HCT116 (cell line): ENCODE measurements at regions not wholly inside any gene's neighbourhood (a gene's known extent, or its start where the extent isn't known, plus 50 kb on each side); places are given as distances from the start of the nearest gene placed in this dataset.
"Not testable (repeated sequence)": the region's sequence is repeated elsewhere in the genome, so short reads cannot be mapped to it uniquely, and the experiment has no call there.

Source experiments
- ATAC-seq: fragments of 200-7000 bp; cut with Tn5 transposase; 2 replicates; pipeline ENCODE4 v1.9.1; 2020; ENCODE audit warnings: mild to moderate bottlenecking, moderate library complexity
- BruUV-seq: library from RNA; stranded (reverse); fragments of 400-500 nt; replicated peaks from 2 replicates; lab custom pipeline; 2021; lab: Mats Ljungman, UMichigan
- CTCF ChIA-PET: fragments of 300-600 bp; sonication (Branson Sonifier 250); formaldehyde crosslinking; loops from one replicate; lab custom pipeline; 2021; ENCODE audit warnings: antibody characterized with exemption; lab: Charles Lee
- POLR2A ChIA-PET: fragments of 300-600, 350-600 bp; sonication (Branson Sonifier 250); formaldehyde crosslinking; loops from one replicate; lab custom pipeline; 2021; ENCODE audit warnings: antibody characterized with exemption; lab: Charles Lee
- RAD21 ChIA-PET, 2 experiments: fragments of 300-600 bp; sonication (Branson Sonifier 250); formaldehyde crosslinking; loops; one replicate each; lab custom pipeline; 2023; ENCODE audit warnings: low total read pairs in 2 of 2; ENCODE audit not compliant: uncharacterized antibody in 2 of 2, unreplicated experiment in 2 of 2, low non-redundant PET in 1 of 2; lab: Charles Lee
- DNase-seq: peaks from one replicate; pipeline ENCODE4 v3.0.0-alpha.2; 2010; ENCODE audit warnings: low read depth, low spot score
- H2AFZ ChIP-seq: fragments of 200-600 bp; shearing (Covaris generic), sonication (generic); 2 replicates; pipeline ENCODE4 v1.6.1; 2017; ENCODE audit warnings: low read depth, mixed run types, mixed read lengths, antibody characterized with exemption, low read length; ENCODE audit not compliant: poor library complexity, severe bottlenecking
- H3K27ac ChIP-seq: 2 replicates; pipeline ENCODE4 v1.5.1; 2012; ENCODE audit warnings: low read depth, low read length
- H3K27me3 ChIP-seq: fragments of 200-600 bp; sonication (generic); 2 replicates; pipeline ENCODE4 v1.6.1; 2016; ENCODE audit warnings: mixed run types, low read length, mixed read lengths; ENCODE audit not compliant: insufficient read depth
- H3K36me3 ChIP-seq, 2 experiments: fragments of 200-500 bp in 1 of 2; fragments of 200-600 bp in 1 of 2; sonication (Bioruptor generic) in 1 of 2; sonication (generic) in 1 of 2; 2 replicates each; pipeline versions ENCODE4 v1.5.1 to v1.6.1; 2014 to 2016; ENCODE audit warnings: low read length in 2 of 2, inconsistent platforms in 1 of 2, mixed read lengths in 1 of 2, mixed run types in 1 of 2; ENCODE audit not compliant: insufficient read depth in 2 of 2, control insufficient read depth in 1 of 2
- H3K4me1 ChIP-seq, 2 experiments: fragments of 200-600 bp in 1 of 2; sonication (generic) in 1 of 2; 2 replicates each; pipeline versions ENCODE4 v1.5.1 to v1.6.1; 2012 to 2017; ENCODE audit warnings: low read length in 2 of 2, inconsistent platforms in 1 of 2, mild to moderate bottlenecking in 1 of 2, mixed read lengths in 1 of 2, mixed run types in 1 of 2, moderate library complexity in 1 of 2; ENCODE audit not compliant: insufficient read depth in 2 of 2, control insufficient read depth in 1 of 2
- H3K4me2 ChIP-seq: fragments of 200-600 bp; sonication (generic); 2 replicates; pipeline ENCODE4 v1.6.1; 2017; ENCODE audit warnings: mixed run types, low read length, mixed read lengths
- H3K4me3 ChIP-seq, 2 experiments: fragments of 200-600 bp in 1 of 2; sonication (generic) in 1 of 2; replicated peaks in 1 of 2; 2 replicates each; pipeline ENCODE4 v1.5.1; 2011 to 2016; ENCODE audit warnings: low read length in 2 of 2, control low read depth in 1 of 2, low read depth in 1 of 2, mild to moderate bottlenecking in 1 of 2, mixed read lengths in 1 of 2, mixed run types in 1 of 2
- H3K79me2 ChIP-seq: fragments of 200-600 bp; sonication (generic); 2 replicates; pipeline ENCODE4 v1.6.1; 2017; ENCODE audit warnings: mild to moderate bottlenecking, mixed run types, low read length, moderate library complexity, mixed read lengths; ENCODE audit not compliant: insufficient read depth
- H3K9ac ChIP-seq: fragments of 200-600 bp; sonication (generic); 2 replicates; pipeline ENCODE4 v1.6.1; 2016; ENCODE audit warnings: low read length, mixed read lengths
- H3K9me2 ChIP-seq: fragments of 200-600 bp; sonication (generic), shearing (Covaris generic); 2 replicates; pipeline ENCODE4 v1.6.1; 2017; ENCODE audit warnings: mixed run types, mild to moderate bottlenecking, moderate library complexity; ENCODE audit not compliant: insufficient read depth
- H3K9me3 ChIP-seq, 2 experiments: fragments of 200-500 bp in 1 of 2; fragments of 200-600 bp in 1 of 2; sonication (Bioruptor generic) in 1 of 2; sonication (generic) in 1 of 2; 2 replicates each; pipeline ENCODE4 v1.6.1; 2014 to 2017; ENCODE audit warnings: low read length in 2 of 2, mixed read lengths in 2 of 2, inconsistent platforms in 1 of 2, low read depth in 1 of 2, mild to moderate bottlenecking in 1 of 2, mixed run types in 1 of 2, moderate library complexity in 1 of 2; ENCODE audit not compliant: control insufficient read depth in 1 of 2, insufficient read depth in 1 of 2
- H4K20me1 ChIP-seq: fragments of 200-600 bp; sonication (generic), shearing (Covaris generic); 2 replicates; pipeline ENCODE4 v1.6.1; 2017; ENCODE audit warnings: mixed run types, mild to moderate bottlenecking, moderate library complexity; ENCODE audit not compliant: insufficient read depth
- CBX3 ChIP-seq: IDR thresholded peaks from 2 replicates; pipeline ENCODE4 v1.6.1; 2012; ENCODE audit warnings: low read depth
- EGR1 ChIP-seq: IDR thresholded peaks from 2 replicates; pipeline ENCODE4 v1.6.1; 2012; ENCODE audit warnings: low read depth
- ELF1 ChIP-seq: IDR thresholded peaks from 2 replicates; pipeline ENCODE4 v1.6.1; 2012; ENCODE audit warnings: low read depth, borderline replicate concordance
- EZH2phosphoT487 ChIP-seq: fragments of 200-600 bp; IDR thresholded peaks from 2 replicates; pipeline ENCODE4 v1.6.1; 2018; ENCODE audit warnings: antibody characterized with exemption, borderline replicate concordance
- FOSL1 ChIP-seq: IDR thresholded peaks from 2 replicates; pipeline ENCODE4 v1.6.1; 2012; ENCODE audit warnings: low read depth
- JUND ChIP-seq: IDR thresholded peaks from 2 replicates; pipeline ENCODE4 v1.6.1; 2012
- POLR2A ChIP-seq: IDR thresholded peaks from 2 replicates; pipeline ENCODE4 v1.7.0; 2011; ENCODE audit warnings: borderline replicate concordance; ENCODE audit not compliant: insufficient read depth, insufficient read length; ENCODE audit errors: extremely low read depth
- RAD21 ChIP-seq: IDR thresholded peaks from 2 replicates; pipeline ENCODE4 v1.6.1; 2012; ENCODE audit warnings: low read depth, mild to moderate bottlenecking
- SIN3A ChIP-seq: IDR thresholded peaks from 2 replicates; pipeline ENCODE4 v1.6.1; 2012; ENCODE audit warnings: low read depth
- SP1 ChIP-seq: IDR thresholded peaks from 2 replicates; pipeline ENCODE4 v1.6.1; 2012; ENCODE audit warnings: low read depth
- SRF ChIP-seq: IDR thresholded peaks from 2 replicates; pipeline ENCODE4 v1.6.1; 2012; ENCODE audit warnings: low read depth
- YY1 ChIP-seq: IDR thresholded peaks from 2 replicates; pipeline ENCODE4 v1.6.1; 2011; ENCODE audit warnings: low read length, low read depth, moderate library complexity, mild to moderate bottlenecking; ENCODE audit not compliant: insufficient replicate concordance; ENCODE audit errors: extremely low read depth
- ZFX ChIP-seq: fragments of 450-650 bp; IDR thresholded peaks from 2 replicates; pipeline ENCODE4 v1.6.1; 2017
- ZNF274 ChIP-seq: fragments of 200-500 bp; sonication (Bioruptor generic); IDR thresholded peaks from 2 replicates; pipeline ENCODE4 v1.6.1; 2014; ENCODE audit warnings: mild to moderate bottlenecking, low read depth, low read length, inconsistent platforms
- intact Hi-C: fragments of 100-400 bp; cut with micrococcal nuclease; formaldehyde crosslinking; loops from 2 replicates; pipeline ENCODE4 v1.10.0; 2022
- TF ChIP-seq, protein P1 (sequence below): IDR thresholded peaks from 2 replicates; pipeline ENCODE4 v1.6.1; 2012
- TF ChIP-seq, protein P2 (sequence below): IDR thresholded peaks from 2 replicates; pipeline ENCODE4 v1.6.1; 2012; ENCODE audit warnings: low read depth
- TF ChIP-seq, protein P3 (sequence below): IDR thresholded peaks from 2 replicates; pipeline ENCODE4 v1.6.1; 2012

DNA sequence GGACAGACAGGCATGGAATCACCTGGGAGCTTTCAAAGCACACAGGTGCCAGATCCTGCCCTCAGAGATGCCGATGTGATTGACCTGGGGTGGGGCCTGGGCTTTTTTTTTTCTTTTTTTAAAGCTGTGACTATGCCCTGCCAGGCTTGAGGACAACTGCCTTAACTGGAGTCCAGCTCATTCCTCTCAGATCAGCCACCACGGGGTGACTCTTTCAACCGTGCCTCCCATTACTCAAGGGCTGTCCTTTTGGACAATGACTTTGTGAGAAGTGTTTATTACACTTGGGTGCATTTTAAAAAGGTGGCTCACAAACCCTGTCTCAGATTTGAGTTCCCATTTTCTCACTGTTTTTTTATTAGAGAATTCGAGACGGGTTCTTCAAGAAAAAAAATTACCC, 57.1 kb upstream of the RALY start:
- CTCF ChIA-PET = interaction anchor here (1.2 kb wide), 1 partner anchor 56 kb away, joined by 3 read pairs; no protein-coding TSS in a partner anchor
- no peaks in the 10 kb centered on the region for H3K79me2 ChIP-seq

DNA sequence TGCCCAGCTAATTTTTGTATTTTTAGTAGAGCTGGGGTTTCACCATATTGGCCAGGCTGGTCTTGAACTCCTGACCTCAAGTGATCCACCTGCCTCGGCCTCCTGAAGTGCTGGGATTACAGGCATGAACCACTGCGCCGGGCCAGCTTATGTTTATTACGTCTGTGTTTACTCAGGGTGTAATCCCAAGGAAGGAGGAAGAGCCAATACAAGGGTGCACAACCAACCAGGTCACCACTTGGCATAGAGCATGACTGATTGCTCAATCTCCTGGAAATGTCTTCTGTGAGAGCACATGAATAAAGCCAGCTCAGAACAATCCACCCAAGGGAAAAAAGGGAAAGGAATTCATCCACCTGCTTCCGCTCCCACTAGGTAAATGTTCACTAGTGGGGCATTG, 54.7 kb upstream of the RALY start:
- CTCF ChIA-PET, RAD21 ChIA-PET, intact Hi-C loops, ATAC-seq, H3K27ac ChIP-seq, POLR2A ChIA-PET, H3K9ac ChIP-seq, H3K4me3 ChIP-seq, H3K9me2 ChIP-seq, H3K79me2 ChIP-seq, H3K27me3 ChIP-seq, H4K20me1 ChIP-seq, H3K4me2 ChIP-seq, BruUV-seq, H3K9me3 ChIP-seq, H2AFZ ChIP-seq, DNase-seq, H3K4me1 ChIP-seq, H3K36me3 ChIP-seq: not testable (repeated sequence)

More for the DNA sequence above, 57.1 kb upstream of the RALY start:
- ChIA-PET RAD21 (no interaction called here), POLR2A (no interaction called here)
- Histone ChIP-seq H3K4me3 (no peak overlapping the region), H3K4me1 (0 out of 4 replicates have a peak, but pooled peaks cover 0 to 3% of the 10 kb centered on the region in 2 experiments), H3K9me2 (no peaks in the 10 kb centered on the region), H3K9ac (no peak overlapping the region), H2AFZ (no peak overlapping the region), H3K36me3 (no peaks in the 10 kb centered on the region), H4K20me1 (no peaks in the 10 kb centered on the region), H3K27me3 (no peaks in the 10 kb centered on the region), H3K9me3 (no peaks in the 10 kb centered on the region), H3K27ac (no peak overlapping the region), H3K4me2 (no peak overlapping the region)
- TF ChIP-seq, protein P1, sequence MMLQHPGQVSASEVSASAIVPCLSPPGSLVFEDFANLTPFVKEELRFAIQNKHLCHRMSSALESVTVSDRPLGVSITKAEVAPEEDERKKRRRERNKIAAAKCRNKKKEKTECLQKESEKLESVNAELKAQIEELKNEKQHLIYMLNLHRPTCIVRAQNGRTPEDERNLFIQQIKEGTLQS = no peak
- TF ChIP-seq YY1 (no peak), CBX3 (no peak), ELF1 (no peak), SRF (no peak), JUND (no peak), EGR1 (no peak), SIN3A (no peak), EZH2phosphoT487 (no peak), POLR2A (no peak), ZFX (no peak), FOSL1 (no peak), SP1 (no peak), ZNF274 (no peak), RAD21 (no peak)
- TF ChIP-seq, protein P2, sequence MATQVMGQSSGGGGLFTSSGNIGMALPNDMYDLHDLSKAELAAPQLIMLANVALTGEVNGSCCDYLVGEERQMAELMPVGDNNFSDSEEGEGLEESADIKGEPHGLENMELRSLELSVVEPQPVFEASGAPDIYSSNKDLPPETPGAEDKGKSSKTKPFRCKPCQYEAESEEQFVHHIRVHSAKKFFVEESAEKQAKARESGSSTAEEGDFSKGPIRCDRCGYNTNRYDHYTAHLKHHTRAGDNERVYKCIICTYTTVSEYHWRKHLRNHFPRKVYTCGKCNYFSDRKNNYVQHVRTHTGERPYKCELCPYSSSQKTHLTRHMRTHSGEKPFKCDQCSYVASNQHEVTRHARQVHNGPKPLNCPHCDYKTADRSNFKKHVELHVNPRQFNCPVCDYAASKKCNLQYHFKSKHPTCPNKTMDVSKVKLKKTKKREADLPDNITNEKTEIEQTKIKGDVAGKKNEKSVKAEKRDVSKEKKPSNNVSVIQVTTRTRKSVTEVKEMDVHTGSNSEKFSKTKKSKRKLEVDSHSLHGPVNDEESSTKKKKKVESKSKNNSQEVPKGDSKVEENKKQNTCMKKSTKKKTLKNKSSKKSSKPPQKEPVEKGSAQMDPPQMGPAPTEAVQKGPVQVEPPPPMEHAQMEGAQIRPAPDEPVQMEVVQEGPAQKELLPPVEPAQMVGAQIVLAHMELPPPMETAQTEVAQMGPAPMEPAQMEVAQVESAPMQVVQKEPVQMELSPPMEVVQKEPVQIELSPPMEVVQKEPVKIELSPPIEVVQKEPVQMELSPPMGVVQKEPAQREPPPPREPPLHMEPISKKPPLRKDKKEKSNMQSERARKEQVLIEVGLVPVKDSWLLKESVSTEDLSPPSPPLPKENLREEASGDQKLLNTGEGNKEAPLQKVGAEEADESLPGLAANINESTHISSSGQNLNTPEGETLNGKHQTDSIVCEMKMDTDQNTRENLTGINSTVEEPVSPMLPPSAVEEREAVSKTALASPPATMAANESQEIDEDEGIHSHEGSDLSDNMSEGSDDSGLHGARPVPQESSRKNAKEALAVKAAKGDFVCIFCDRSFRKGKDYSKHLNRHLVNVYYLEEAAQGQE = no peak
- TF ChIP-seq, protein P3, sequence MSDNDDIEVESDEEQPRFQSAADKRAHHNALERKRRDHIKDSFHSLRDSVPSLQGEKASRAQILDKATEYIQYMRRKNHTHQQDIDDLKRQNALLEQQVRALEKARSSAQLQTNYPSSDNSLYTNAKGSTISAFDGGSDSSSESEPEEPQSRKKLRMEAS = no peak
- BruUV-seq = no TSS peak
- intact Hi-C loops = no loop called here
- no peak for ATAC-seq
- DNase-seq = no peak
